Sigmoid colon (tissue), 4 donors: ENCODE measurements at regions not wholly inside any gene's neighbourhood (a gene's known extent, or its start where the extent isn't known, plus 50 kb on each side); places are given as distances from the start of the nearest gene placed in this dataset.

Experiments used
- CTCF ChIP-seq, 4 experiments: fragments of 450-650 bp in 3 of 4; fragments of 200-600 bp in 1 of 4; IDR thresholded peaks; one replicate each; pipeline ENCODE4 v1.5.1; 2016 to 2019; ENCODE audit warnings: antibody characterized with exemption in 4 of 4, mild to moderate bottlenecking in 3 of 4, moderate library complexity in 2 of 4
- EP300 ChIP-seq, 4 donors: sonication (generic); formaldehyde crosslinking; IDR thresholded peaks; one replicate each; pipeline ENCODE4 v1.6.1; 2017; ENCODE audit warnings: antibody characterized with exemption in 4 of 4
- POLR2A ChIP-seq, 2 donors: fragments of 450-650 bp; IDR thresholded peaks; one replicate each; pipeline ENCODE4 v1.6.1; 2016; ENCODE audit warnings: antibody characterized with exemption in 2 of 2, mild to moderate bottlenecking in 2 of 2, moderate library complexity in 2 of 2
- POLR2AphosphoS5 ChIP-seq, 4 donors: sonication (generic); formaldehyde crosslinking; IDR thresholded peaks; one replicate each; pipeline ENCODE4 v1.6.1; 2017; ENCODE audit warnings: antibody characterized with exemption in 4 of 4

GRCh38 chr13:64938660-64939059, 2291.5 kb downstream of the PCDH9 start:
- TF ChIP-seq EP300 (IDR thresholded peaks at IDR 0.05) = no peak
- TF ChIP-seq POLR2A (IDR thresholded peaks at IDR 0.05) = no peak
- TF ChIP-seq CTCF (IDR thresholded peaks at IDR 0.05) = no peak
- TF ChIP-seq POLR2AphosphoS5 (IDR thresholded peaks at IDR 0.05) = no peak
